H1 (cell line): ENCODE measurements at regions not wholly inside any gene's neighbourhood (a gene's known extent, or its start where the extent isn't known, plus 50 kb on each side); places are given as distances from the start of the nearest gene placed in this dataset.

Experiments
- CTCF ChIA-PET: fragments of 300-600 bp; sonication (Branson Sonifier 250); formaldehyde crosslinking; loops from one replicate; lab custom pipeline; 2021; ENCODE audit not compliant: partially characterized antibody; lab: Charles Lee
- POLR2A ChIA-PET: fragments of 300-600 bp; sonication (Branson Sonifier 250); formaldehyde crosslinking; loops from one replicate; lab custom pipeline; 2021; ENCODE audit warnings: inconsistent platforms; ENCODE audit not compliant: partially characterized antibody; lab: Charles Lee
- DNase-seq, 2 experiments: peaks; one replicate each; pipeline versions ENCODE4 v3.0.0 to v3.0.0-alpha.2; 2010 to 2022; ENCODE audit warnings: low spot score in 2 of 2, low read depth in 1 of 2, mixed read lengths in 1 of 2
- FAIRE-seq: peaks from 2 replicates; lab custom pipeline; 2011; peaks lifted over from hg19 to GRCh38; lab: Jason Lieb, UNC
- H2AFZ ChIP-seq: 2 replicates; pipeline ENCODE4 v1.8.1; 2012; ENCODE audit warnings: low read length, inconsistent platforms
- H2AK5ac ChIP-seq: 2 replicates; pipeline ENCODE4 v1.6.1; 2013; ENCODE audit warnings: low read depth, low read length
- H2BK120ac ChIP-seq: replicated peaks from 2 replicates; pipeline ENCODE3; 2013; ENCODE audit warnings: low read depth, low read length, inconsistent platforms
- H2BK12ac ChIP-seq: 2 replicates; pipeline ENCODE4 v1.6.1; 2013; ENCODE audit warnings: low read depth, low read length
- H2BK15ac ChIP-seq: 2 replicates; pipeline ENCODE4 v1.6.1; 2013; ENCODE audit warnings: low read length
- H2BK20ac ChIP-seq: 2 replicates; pipeline ENCODE4 v1.6.1; 2013; ENCODE audit warnings: low read length
- H2BK5ac ChIP-seq: 2 replicates; pipeline ENCODE4 v1.6.1; 2013; ENCODE audit warnings: low read depth, low read length
- H3K14ac ChIP-seq: 2 replicates; pipeline ENCODE4 v1.6.1; 2013; ENCODE audit warnings: inconsistent platforms; ENCODE audit not compliant: insufficient read length
- H3K18ac ChIP-seq: 2 replicates; pipeline ENCODE4 v1.6.1; 2013; ENCODE audit warnings: low read length; ENCODE audit errors: extremely low read depth
- H3K23ac ChIP-seq: 2 replicates; pipeline ENCODE4 v1.6.1; 2013; ENCODE audit warnings: inconsistent platforms; ENCODE audit not compliant: insufficient read length
- H3K23me2 ChIP-seq: 2 replicates; pipeline ENCODE4 v1.6.1; 2013; ENCODE audit warnings: low read depth, low read length
- H3K27ac ChIP-seq: 2 replicates; pipeline ENCODE4 v1.6.1; 2011; ENCODE audit warnings: low read depth, low read length, inconsistent platforms
- H3K27me3 ChIP-seq, 4 experiments: replicated peaks in 1 of 4; 1 replicate in 1 of 4; 2 replicates in 3 of 4; pipeline versions ENCODE4 v1.6.1 to v1.8.1; 2011 to 2013; ENCODE audit warnings: low read length in 3 of 4, mild to moderate bottlenecking in 3 of 4, inconsistent platforms in 2 of 4, mixed read lengths in 2 of 4, moderate library complexity in 1 of 4; ENCODE audit not compliant: control insufficient read depth in 3 of 4, insufficient read depth in 3 of 4; ENCODE audit errors: extremely low read depth in 1 of 4
- H3K36me3 ChIP-seq, 4 experiments: 2 replicates each; pipeline versions ENCODE4 v1.6.1 to v1.8.1; 2011 to 2013; ENCODE audit warnings: mild to moderate bottlenecking in 4 of 4, low read length in 3 of 4, moderate library complexity in 2 of 4, control low read depth in 1 of 4, inconsistent platforms in 1 of 4; ENCODE audit not compliant: insufficient read depth in 4 of 4, control insufficient read depth in 2 of 4
- H3K4ac ChIP-seq: replicated peaks from 2 replicates; pipeline ENCODE3; 2013; ENCODE audit warnings: low read length, low read depth, mixed read lengths, inconsistent platforms; ENCODE audit not compliant: insufficient read length
- H3K4me1 ChIP-seq, 4 experiments: replicated peaks in 1 of 4; 1 replicate in 1 of 4; 2 replicates in 3 of 4; pipeline versions ENCODE4 v1.6.1 to v1.8.1; 2011 to 2013; ENCODE audit warnings: low read length in 3 of 4, inconsistent platforms in 2 of 4, mixed read lengths in 1 of 4; ENCODE audit not compliant: insufficient read depth in 4 of 4, control insufficient read depth in 3 of 4
- H3K4me2 ChIP-seq, 2 experiments: 2 replicates each; pipeline versions ENCODE4 v1.6.1 to v1.8.1; 2011 to 2013; ENCODE audit warnings: low read depth in 2 of 2, low read length in 2 of 2, control low read depth in 1 of 2, inconsistent platforms in 1 of 2, mild to moderate bottlenecking in 1 of 2; ENCODE audit not compliant: insufficient read depth in 1 of 2
- H3K4me3 ChIP-seq, 4 experiments: fragments of 200-600, 300-600 bp in 1 of 4; sonication (generic), shearing (Covaris generic), sonication (Bioruptor Twin) in 1 of 4; 2 replicates each; pipeline versions ENCODE4 v1.5.1 to v1.8.1; 2011 to 2016; ENCODE audit warnings: low read length in 4 of 4, low read depth in 3 of 4, control low read depth in 2 of 4, inconsistent platforms in 2 of 4, mild to moderate bottlenecking in 2 of 4, mixed read lengths in 1 of 4, moderate library complexity in 1 of 4; ENCODE audit not compliant: insufficient read depth in 2 of 4; ENCODE audit errors: extremely low read depth in 1 of 4
- H3K56ac ChIP-seq: replicated peaks from 2 replicates; pipeline ENCODE3; 2013; ENCODE audit warnings: low read depth, mild to moderate bottlenecking, mixed read lengths, low read length, inconsistent platforms; ENCODE audit not compliant: insufficient read length
- H3K79me1 ChIP-seq: 2 replicates; pipeline ENCODE4 v1.6.1; 2013; ENCODE audit warnings: low read depth, low read length, control low read depth
- H3K79me2 ChIP-seq, 2 experiments: 2 replicates each; pipeline versions ENCODE4 v1.6.1 to v1.8.1; 2012 to 2013; ENCODE audit warnings: low read length in 2 of 2, mild to moderate bottlenecking in 2 of 2, inconsistent platforms in 1 of 2; ENCODE audit not compliant: insufficient read depth in 2 of 2, control insufficient read depth in 1 of 2
- H3K9ac ChIP-seq, 4 experiments: replicated peaks in 1 of 4; 1 replicate in 1 of 4; 2 replicates in 3 of 4; pipeline versions ENCODE4 v1.6.1 to v1.8.1; 2011 to 2013; ENCODE audit warnings: low read depth in 3 of 4, low read length in 3 of 4, control low read depth in 2 of 4, mild to moderate bottlenecking in 2 of 4, moderate library complexity in 2 of 4, inconsistent platforms in 1 of 4; ENCODE audit errors: extremely low read depth in 1 of 4
- H3K9me3 ChIP-seq, 2 experiments: 2 replicates each; pipeline versions ENCODE4 v1.6.1 to v1.8.1; 2012 to 2013; ENCODE audit warnings: mild to moderate bottlenecking in 2 of 2, moderate library complexity in 2 of 2, control low read depth in 1 of 2, inconsistent platforms in 1 of 2, low read depth in 1 of 2, low read length in 1 of 2, mixed read lengths in 1 of 2; ENCODE audit not compliant: insufficient read depth in 2 of 2
- H4K20me1 ChIP-seq, 2 experiments: replicated peaks in 1 of 2; 2 replicates each; pipeline versions ENCODE3 to v1.8.1; 2011 to 2013; ENCODE audit warnings: inconsistent platforms in 2 of 2, low read length in 2 of 2, mild to moderate bottlenecking in 1 of 2; ENCODE audit not compliant: insufficient read depth in 2 of 2, control insufficient read depth in 1 of 2
- H4K5ac ChIP-seq: 2 replicates; pipeline ENCODE4 v1.6.1; 2013; ENCODE audit warnings: low read length, low read depth, mixed read lengths, inconsistent platforms; ENCODE audit not compliant: insufficient read length
- H4K8ac ChIP-seq: 2 replicates; pipeline ENCODE4 v1.8.0; 2013; ENCODE audit warnings: mild to moderate bottlenecking, moderate library complexity, low read length, inconsistent platforms; ENCODE audit not compliant: insufficient read depth; ENCODE audit errors: extremely low read depth
- H4K91ac ChIP-seq: replicated peaks from 2 replicates; pipeline ENCODE3; 2013; ENCODE audit warnings: low read length, mixed read lengths, inconsistent platforms; ENCODE audit not compliant: insufficient read length
- E2F6 ChIP-seq: IDR thresholded peaks from 2 replicates; pipeline ENCODE4 v1.6.1; 2012; ENCODE audit warnings: inconsistent platforms
- HDAC6 ChIP-seq: IDR thresholded peaks from one replicate; pipeline ENCODE4 v1.7.1; 2012; ENCODE audit warnings: low read depth, mild to moderate bottlenecking, inconsistent platforms, low read length, moderate library complexity

- Histone ChIP-seq H3K27ac (no peak overlapping the region), H4K5ac (no peak overlapping the region), H2BK15ac (no peak overlapping the region), H2AFZ (no peak overlapping the region), H3K79me2 (no peaks in the 10 kb centered on the region), H3K79me1 (no peaks in the 10 kb centered on the region), H3K36me3 (no peaks in the 10 kb centered on the region; a peak in 1 of 8 replicates), H2AK5ac (no peak overlapping the region), H3K27me3 (no peaks in the 10 kb centered on the region), H3K23me2 (no peaks in the 10 kb centered on the region), H2BK20ac (no peak overlapping the region), H3K9ac (no peak overlapping the region), H3K4me2 (no peak overlapping the region), H4K8ac (no peak overlapping the region), H3K4me1 (peaks cover 0 to 2% (median 0%) of the 10 kb centered on the region in 4 experiments; a peak in 1 of 7 replicates), H3K4me3 (no peak overlapping the region), H3K14ac (no peak overlapping the region), H2BK120ac (no peak overlapping the region), H3K9me3 (peaks cover 10 to 16% of the 10 kb centered on the region in 2 experiments), H4K20me1 (no peaks in the 10 kb centered on the region), H2BK12ac (no peak overlapping the region), H3K18ac (no peak overlapping the region), H2BK5ac (no peak overlapping the region), H3K4ac (no peak overlapping the region), H3K56ac (no peak overlapping the region), H3K23ac (no peak overlapping the region), H4K91ac (no peak overlapping the region)
- CTCF ChIA-PET: no interaction called here
- POLR2A ChIA-PET: no interaction called here
- DNase-seq (no peak), FAIRE-seq (no peak)
- TF ChIP-seq E2F6: no peak
- no peak for TF ChIP-seq HDAC6
These were observed 806.6 kb upstream of the KIF2B start for GRCh38 chr17:53016085-53016484.
